ENCODE measurements at regions not wholly inside any gene's neighbourhood (a gene's known extent, or its start where the extent isn't known, plus 50 kb on each side); places are given as distances from the start of the nearest gene placed in this dataset.
A peak's percentile ranks its signal among the peaks of the same experiment; 100 is the strongest.

GRCh38 chr18:56327191-56327885 lies 311.1 kb downstream of the TXNL1 start:
- Mint-ChIP-seq H3K27me3 (ENCODE audit: low read depth in 3 of 3) (peaks cover 0 to 7% (median 0%) of the 10 kb centered on the region in 3 donors), H3K4me3 (no peak overlapping the region), H3K9me3 (peaks cover 0 to 3% (median 0%) of the 10 kb centered on the region in 7 donors), H3K36me3 (no peaks in the 10 kb centered on the region), H3K4me1 (no peaks in the 10 kb centered on the region), H3K27ac (peak overlapping the region in 2 of 7 donors; percentile 21)
- no CpG with 5 or more reads among the region's 7 CpGs for WGBS (ENCODE audit: insufficient coverage)
- H3K27ac ChIP-seq (ENCODE audit: low read depth in 1 of 2, low read length in 2 of 2): no peak overlapping the region
- no peak overlapping the region for H3K4me3 ChIP-seq (replicated peaks in 1 of 3; ENCODE audit: low read depth in 2 of 3, low read length in 3 of 3)
- no peak overlapping the region for H2AFZ ChIP-seq (ENCODE audit: insufficient read depth, low read depth, low read length, poor library complexity, severe bottlenecking)
- DNase-seq: no peak
- H3K79me2 ChIP-seq (ENCODE audit: insufficient read depth, low read length): no peaks in the 10 kb centered on the region
- H3K9ac ChIP-seq (ENCODE audit: insufficient read depth, low read length, poor library complexity, severe bottlenecking): no peak overlapping the region
- H3K36me3 ChIP-seq (replicated peaks in 1 of 2; ENCODE audit: control insufficient read depth in 1 of 2, insufficient read depth in 2 of 2, low read length in 2 of 2): no peaks in the 10 kb centered on the region
- no peaks in the 10 kb centered on the region for H3K4me1 ChIP-seq (ENCODE audit: control insufficient read depth in 1 of 2, insufficient read depth in 2 of 2, low read length in 2 of 2)
- no peak for TF ChIP-seq CTCF (IDR thresholded peaks at IDR 0.05)
- no peaks in the 10 kb centered on the region for H3K27me3 ChIP-seq (ENCODE audit: control insufficient read depth in 2 of 2, insufficient read depth in 2 of 2, low read length in 2 of 2)
- no peaks in the 10 kb centered on the region for H3K9me3 ChIP-seq (replicated peaks in 1 of 2; ENCODE audit: control insufficient read depth in 1 of 2, insufficient read depth in 1 of 2, low read length in 2 of 2)
- no peak overlapping the region for H3K4me2 ChIP-seq (replicated peaks; ENCODE audit: extremely low read depth, low read length, poor library complexity, severe bottlenecking)
- intact Hi-C loops (cut with micrococcal nuclease): no loop called here
- H4K20me1 ChIP-seq (ENCODE audit: insufficient read depth, low read length): no peaks in the 10 kb centered on the region

- H3K27ac ChIP-seq (ENCODE audit: low read depth in 1 of 2, low read length in 2 of 2): no peak overlapping the region
- Mint-ChIP-seq H3K36me3 (no peaks in the 10 kb centered on the region), H3K27me3 (ENCODE audit: low read depth in 3 of 3) (peaks cover 0 to 7% (median 0%) of the 10 kb centered on the region in 3 donors), H3K9me3 (peaks cover 0 to 3% (median 0%) of the 10 kb centered on the region in 7 donors), H3K27ac (peak overlapping the region in 1 of 7 donors; percentile 21), H3K4me1 (no peaks in the 10 kb centered on the region), H3K4me3 (no peak overlapping the region)
- no peak overlapping the region for H3K4me3 ChIP-seq (replicated peaks in 1 of 3; ENCODE audit: low read depth in 2 of 3, low read length in 3 of 3)
- no peaks in the 10 kb centered on the region for H3K27me3 ChIP-seq (ENCODE audit: control insufficient read depth in 2 of 2, insufficient read depth in 2 of 2, low read length in 2 of 2)
- H4K20me1 ChIP-seq (ENCODE audit: insufficient read depth, low read length): no peaks in the 10 kb centered on the region
- no peak for TF ChIP-seq CTCF (IDR thresholded peaks at IDR 0.05)
- DNase-seq: no peak
- no peak overlapping the region for H3K4me2 ChIP-seq (replicated peaks; ENCODE audit: extremely low read depth, low read length, poor library complexity, severe bottlenecking)
- no peak overlapping the region for H3K9ac ChIP-seq (ENCODE audit: insufficient read depth, low read length, poor library complexity, severe bottlenecking)
- no peak overlapping the region for H2AFZ ChIP-seq (ENCODE audit: insufficient read depth, low read depth, low read length, poor library complexity, severe bottlenecking)
- H3K36me3 ChIP-seq (replicated peaks in 1 of 2; ENCODE audit: control insufficient read depth in 1 of 2, insufficient read depth in 2 of 2, low read length in 2 of 2): no peaks in the 10 kb centered on the region
- H3K79me2 ChIP-seq (ENCODE audit: insufficient read depth, low read length): no peaks in the 10 kb centered on the region
- H3K9me3 ChIP-seq (replicated peaks in 1 of 2; ENCODE audit: control insufficient read depth in 1 of 2, insufficient read depth in 1 of 2, low read length in 2 of 2): no peaks in the 10 kb centered on the region
- intact Hi-C loops (cut with micrococcal nuclease): no loop called here
- H3K4me1 ChIP-seq (ENCODE audit: control insufficient read depth in 1 of 2, insufficient read depth in 2 of 2, low read length in 2 of 2): no peaks in the 10 kb centered on the region
- WGBS (ENCODE audit: insufficient coverage): 75% methylated on average over 3 of the region's 3 CpGs
Measured at GRCh38 chr18:56326336-56327072, 311.9 kb downstream of the TXNL1 start.
